Suppressor macrophage treated with lipopolysaccharide for 4 hours (primary cell): ENCODE measurements at regions not wholly inside any gene's neighbourhood (a gene's known extent, or its start where the extent isn't known, plus 50 kb on each side); places are given as distances from the start of the nearest gene placed in this dataset.

Experiments used
- DNase-seq: peaks from one replicate; pipeline ENCODE4 v3.0.0-alpha.2; 2020

DNA sequence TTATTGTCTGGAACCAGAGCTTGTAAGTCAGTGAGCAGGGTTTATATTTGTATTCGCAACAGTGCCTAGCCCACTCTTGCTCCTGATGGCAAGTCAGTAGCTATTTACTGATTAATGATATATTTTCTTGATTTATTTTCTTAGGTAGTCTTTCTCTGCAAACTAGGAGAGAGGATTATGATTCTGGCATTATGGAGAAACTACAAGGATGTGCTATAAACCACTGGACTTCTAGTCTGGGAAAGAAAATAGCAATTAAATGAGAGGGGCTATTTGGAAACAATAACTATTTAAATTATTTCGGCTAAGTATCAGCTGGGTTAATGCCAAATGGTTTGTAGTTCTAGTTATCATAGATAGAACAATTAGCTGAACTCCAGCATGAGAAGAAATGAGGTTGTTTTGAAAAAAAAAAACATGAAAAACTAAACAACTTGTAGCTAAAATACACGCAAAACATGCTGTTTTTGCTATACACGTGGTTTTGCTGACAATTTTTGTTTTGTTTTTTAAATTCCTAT is 304.9 kb upstream of the TCF21 start:
- no peak for DNase-seq

- no peak for DNase-seq
These were observed 304.1 kb upstream of the TCF21 start for GRCh38 chr6:133584823-133585222.

GRCh38 chr6:133585978-133586377 is 302.9 kb upstream of the TCF21 start:
- no peak for DNase-seq

GRCh38 chr6:133587546-133588160 is 301.3 kb upstream of the TCF21 start:
- DNase-seq = no peak

DNA sequence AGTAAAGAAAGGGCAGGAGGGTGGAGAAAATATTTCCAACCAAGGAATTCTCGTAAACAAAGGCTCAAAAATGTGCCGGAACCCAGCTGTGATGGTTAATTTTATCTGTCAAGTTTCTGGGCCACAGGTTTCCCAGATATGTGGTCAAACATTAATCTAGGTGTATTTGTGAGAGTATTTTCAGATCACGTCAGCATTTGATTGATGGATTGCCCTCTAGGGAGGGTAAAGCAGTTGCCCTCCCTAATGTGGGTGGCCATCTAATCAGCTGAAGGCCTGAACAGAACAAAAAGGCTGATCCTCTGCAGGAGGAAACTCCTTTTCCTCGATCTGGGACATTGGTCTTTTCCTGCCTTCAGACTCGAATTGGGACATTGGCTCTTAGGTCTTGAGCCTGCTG is 298.7 kb upstream of the TCF21 start:
- no peak for DNase-seq

- no peak for DNase-seq
These were observed 298.1 kb upstream of the TCF21 start for GRCh38 chr6:133590814-133591213.

DNA sequence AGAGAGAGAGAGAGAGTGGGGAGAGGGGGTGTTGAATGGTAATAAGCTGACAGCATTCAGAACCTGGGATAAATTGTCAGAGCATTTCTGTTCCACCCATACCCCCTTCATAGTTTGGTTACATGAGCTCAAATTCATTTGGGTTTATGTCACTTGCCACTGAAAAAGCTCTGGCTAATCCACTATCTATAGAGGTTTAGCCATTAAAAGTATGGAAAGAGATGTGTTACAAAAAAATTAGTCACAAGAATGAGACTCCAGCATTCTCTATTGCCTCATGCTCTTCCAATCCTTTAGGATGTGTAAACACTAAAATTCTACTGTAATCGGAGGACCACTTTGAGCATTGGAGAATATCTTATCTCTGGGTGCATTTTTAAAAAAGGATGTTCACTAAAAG is 297.6 kb upstream of the TCF21 start:
- DNase-seq = no peak

GRCh38 chr6:133594652-133595110 is 294.2 kb upstream of the TCF21 start:
- DNase-seq = no peak

- DNase-seq = no peak
These were observed 293.7 kb upstream of the TCF21 start for GRCh38 chr6:133595111-133595761.

GRCh38 chr6:133606852-133607251 is 282.1 kb upstream of the TCF21 start:
- no peak for DNase-seq

DNA sequence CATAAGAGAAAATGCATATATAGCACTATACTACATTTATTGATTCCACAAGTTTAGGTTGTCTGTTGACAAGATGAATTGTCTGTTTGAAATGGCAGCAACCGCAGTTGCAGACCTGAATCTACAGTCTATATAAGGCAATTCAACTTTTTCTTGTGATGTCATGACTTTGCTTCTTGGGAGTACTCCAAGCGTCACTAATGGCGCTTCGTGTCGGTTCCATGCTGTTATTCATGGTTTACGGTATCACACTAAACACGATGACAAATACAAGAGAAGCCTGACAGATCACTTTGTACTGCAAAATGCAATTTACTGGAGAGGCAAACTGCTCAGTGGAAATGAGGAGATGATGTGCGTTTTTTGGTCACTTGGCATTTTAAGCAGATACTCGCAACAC is 280.3 kb upstream of the TCF21 start:
- no peak for DNase-seq

DNA sequence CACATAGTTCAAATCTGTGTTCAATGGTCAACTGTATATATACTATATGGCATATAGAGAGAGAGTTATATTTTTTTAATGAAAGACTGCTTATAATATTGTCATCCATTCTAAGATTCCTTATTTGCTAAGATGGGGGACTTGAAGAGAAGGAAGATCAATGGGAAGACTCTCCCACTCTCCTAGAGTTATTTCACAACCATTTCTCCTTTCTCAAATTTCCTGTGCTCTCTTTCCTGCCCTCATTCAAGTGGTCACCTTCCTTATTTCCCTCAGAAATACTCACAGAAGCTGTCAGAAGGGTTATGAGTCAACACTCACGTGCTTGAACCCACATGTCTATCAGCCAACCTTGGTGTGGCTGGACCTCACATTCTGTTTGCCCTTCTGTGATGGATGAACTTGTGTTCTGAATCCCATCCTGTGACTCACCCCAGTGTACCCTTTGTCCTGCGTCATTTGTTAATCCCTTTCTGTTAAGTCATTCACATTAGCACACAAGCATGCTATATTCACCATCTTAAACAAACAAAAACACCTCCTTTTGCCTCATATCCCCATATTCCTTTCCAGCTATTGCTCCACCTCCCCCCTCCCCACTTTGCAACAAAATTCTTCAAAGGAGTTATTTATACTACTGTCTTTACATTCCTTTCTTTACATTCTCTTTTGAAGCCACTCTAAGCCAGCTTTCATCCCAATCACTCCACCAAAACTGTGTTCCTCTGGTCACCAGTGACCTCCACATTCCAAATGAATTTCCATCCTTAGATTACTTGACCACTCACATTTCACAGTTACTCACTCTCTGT is 279.3 kb upstream of the TCF21 start:
- no peak for DNase-seq

GRCh38 chr6:133610227-133610840 is 278.6 kb upstream of the TCF21 start:
- no peak for DNase-seq

GRCh38 chr6:133610971-133611370 is 277.9 kb upstream of the TCF21 start:
- no peak for DNase-seq

DNA sequence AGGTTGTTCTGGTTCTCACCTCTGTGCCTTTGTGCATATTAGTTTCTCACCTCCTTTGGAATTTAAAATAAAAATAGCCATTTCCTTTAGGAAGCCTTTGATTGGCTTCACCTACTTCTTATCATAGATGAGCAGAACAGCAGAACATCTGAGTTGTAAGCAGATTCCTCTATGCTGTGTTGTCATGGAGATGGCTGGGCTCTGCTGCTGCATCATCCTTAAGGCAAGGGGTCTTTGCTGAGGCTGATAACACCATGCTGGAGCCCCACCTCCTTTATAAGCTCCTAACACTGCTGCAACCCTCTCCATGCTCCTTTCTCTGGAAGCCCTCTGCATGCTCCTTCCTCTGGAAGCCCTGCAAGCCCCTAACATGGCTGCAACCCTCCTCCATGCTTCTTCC is 276.5 kb upstream of the TCF21 start:
- DNase-seq = no peak

DNA sequence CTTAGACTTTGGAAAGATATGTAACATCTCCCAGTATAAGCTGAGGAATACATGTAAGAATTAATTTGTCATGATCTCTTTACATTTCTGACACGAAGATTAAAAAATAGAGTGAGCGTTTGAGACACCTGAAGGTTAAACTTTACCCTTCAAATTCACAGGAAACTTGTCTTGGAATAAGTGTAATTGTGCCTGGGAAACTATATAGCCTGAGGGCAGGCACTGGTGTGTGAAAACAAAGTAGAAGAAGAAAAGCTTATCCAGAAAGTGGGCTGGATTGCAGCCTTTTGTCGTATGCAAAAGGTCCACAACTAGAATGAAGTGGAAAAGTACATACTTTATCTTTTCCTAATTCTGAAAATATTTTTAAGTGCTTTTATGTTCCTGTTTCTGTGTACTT is 275.7 kb upstream of the TCF21 start:
- no peak for DNase-seq

- DNase-seq = no peak
These were observed 267.2 kb upstream of the TCF21 start for GRCh38 chr6:133621751-133622150.

- DNase-seq = no peak
These were observed 265.8 kb upstream of the TCF21 start for GRCh38 chr6:133623065-133623464.

DNA sequence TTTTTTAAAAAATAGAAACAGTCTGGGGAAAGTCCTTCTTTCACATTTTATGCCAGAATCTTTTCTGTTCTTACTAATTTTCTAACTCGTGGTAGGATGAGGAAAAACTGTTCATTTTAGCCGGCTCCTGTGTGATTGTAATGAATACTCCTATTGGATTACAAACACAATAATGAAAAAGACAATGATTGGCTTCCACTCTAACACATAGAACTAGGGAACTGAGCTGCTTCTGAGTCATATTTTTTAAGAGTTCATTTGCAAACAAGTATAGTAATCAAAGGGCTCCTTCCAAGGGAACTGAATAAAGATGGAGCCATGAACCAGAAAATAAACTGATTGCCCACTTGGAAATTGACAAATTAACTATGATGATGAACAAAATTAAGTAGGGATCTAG is 265.3 kb upstream of the TCF21 start:
- DNase-seq = no peak

DNA sequence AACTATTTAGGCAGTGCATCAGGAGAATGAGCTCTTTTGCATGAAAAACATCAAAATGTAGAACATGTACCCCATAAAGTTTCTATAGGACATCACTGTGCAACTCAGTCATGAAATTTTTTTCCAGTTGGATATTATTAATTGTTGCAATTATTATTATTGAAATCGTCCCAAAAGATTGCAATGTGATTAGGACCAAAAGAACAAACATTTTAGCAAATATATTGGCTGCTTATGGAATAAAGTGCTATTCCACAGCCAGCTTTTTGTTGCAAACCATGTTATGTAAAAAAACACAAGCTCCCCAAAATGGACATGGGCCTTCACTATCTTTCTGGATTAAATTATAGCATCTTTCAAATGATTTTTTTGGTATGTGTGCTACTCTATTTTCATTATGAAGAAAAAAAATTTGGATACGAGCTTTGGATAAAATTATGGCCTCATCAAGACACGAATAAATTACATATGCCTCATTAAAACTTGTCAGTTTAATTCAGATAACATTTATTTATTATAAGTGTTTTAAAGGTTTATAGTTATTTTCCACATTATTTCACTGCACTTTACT is 262.7 kb upstream of the TCF21 start:
- no peak for DNase-seq

DNA sequence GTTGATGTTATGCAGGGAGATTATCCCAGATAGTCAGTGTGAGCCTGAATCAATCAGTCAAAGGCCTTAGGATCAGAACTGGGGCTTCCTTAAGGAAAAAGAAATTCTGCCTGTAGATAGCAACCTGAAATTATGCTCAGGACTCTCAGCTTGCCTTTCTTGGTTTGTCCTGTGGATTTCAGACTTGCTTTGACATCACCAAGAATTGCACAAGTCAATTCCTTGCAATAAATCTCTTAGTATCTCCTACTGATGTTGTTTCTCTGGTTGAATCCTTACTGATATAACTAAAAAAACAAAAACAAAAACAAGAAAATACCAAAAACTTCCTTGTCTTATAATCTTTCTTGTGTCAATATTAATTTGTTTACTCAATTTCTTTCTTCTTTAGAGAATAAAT is 258.9 kb upstream of the TCF21 start:
- no peak for DNase-seq

DNA sequence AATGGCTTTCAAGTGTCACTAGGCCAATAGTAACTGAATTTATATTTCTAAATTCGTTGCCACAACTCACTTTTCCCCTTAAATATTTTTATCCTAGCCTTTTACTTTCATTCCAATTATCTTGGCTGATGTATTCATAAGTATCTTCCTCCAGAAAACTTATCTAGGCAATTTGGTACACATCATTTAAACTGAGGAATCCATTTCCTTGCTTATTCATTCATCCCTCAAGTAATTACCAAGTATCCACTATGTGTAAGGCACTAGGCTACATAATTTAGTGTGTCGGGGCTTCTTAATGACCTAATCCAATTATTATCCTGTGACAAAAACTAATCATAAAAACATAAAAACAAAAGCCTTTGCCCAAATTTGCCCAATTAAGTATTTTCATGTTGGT is 258.3 kb upstream of the TCF21 start:
- DNase-seq = no peak

GRCh38 chr6:133631421-133631820 is 257.5 kb upstream of the TCF21 start:
- no peak for DNase-seq
